ENCODE measurements at regions not wholly inside any gene's neighbourhood (a gene's known extent, or its start where the extent isn't known, plus 50 kb on each side); places are given as distances from the start of the nearest gene placed in this dataset.

DNA sequence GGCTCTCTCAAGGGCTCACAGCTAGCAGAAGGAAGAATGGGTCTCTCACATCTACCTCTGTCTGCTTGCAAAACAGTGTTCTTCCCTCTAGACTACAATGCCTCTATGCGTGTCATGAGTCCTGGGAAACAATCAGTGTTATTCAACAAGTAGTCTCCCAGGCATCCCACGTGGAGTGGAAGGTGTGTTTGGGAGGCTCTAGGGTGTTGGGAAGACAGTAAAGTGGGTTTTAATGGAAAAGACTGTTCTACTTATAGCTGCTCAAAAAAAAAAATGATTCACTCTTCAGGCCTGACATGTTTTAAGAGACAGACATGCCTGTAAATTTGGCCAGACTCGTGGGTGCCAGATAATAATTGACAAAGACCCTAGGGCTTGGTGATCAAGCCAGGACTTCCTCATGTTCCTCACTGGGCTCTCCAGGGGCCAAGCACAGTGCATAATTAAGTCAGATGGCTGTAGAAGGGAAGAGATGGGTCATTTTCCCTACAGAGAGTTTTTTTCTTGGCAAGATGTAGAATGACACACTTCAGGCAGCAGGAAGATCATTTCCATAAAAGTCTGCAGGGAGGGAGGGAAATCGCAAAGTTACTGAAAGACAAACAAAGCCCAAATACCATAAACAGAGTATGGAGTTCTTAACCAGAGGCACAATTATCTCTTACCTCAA is 246.4 kb downstream of the ACTL7B start:
- Histone ChIP-seq H3K4me1 (ENCODE audit: insufficient read depth, insufficient read length) (no peaks in the 10 kb centered on the region), H3K9ac (ENCODE audit: insufficient read length, low read depth) (no peak overlapping the region), H3K4me3 (ENCODE audit: insufficient read length, low read depth) (no peak overlapping the region), H3K9me3 (ENCODE audit: insufficient read depth, low read length) (no peaks in the 10 kb centered on the region), H3K27me3 (ENCODE audit: insufficient read depth, insufficient read length) (no peaks in the 10 kb centered on the region), H3K36me3 (ENCODE audit: insufficient read depth, insufficient read length, low read length) (no peaks in the 10 kb centered on the region)
- no peak for TF ChIP-seq YY1 (IDR thresholded peaks at IDR 0.05; ENCODE audit: insufficient read depth, insufficient read length)
- no peak for TF ChIP-seq SUZ12 (IDR thresholded peaks at IDR 0.05; ENCODE audit: extremely low read depth, insufficient read depth, insufficient read length)
- TF ChIP-seq ZNF274 (IDR thresholded peaks at IDR 0.05; ENCODE audit: low read depth, low read length), result no peak
- DNase-seq (ENCODE audit: low read depth, low spot score), result no peak

DNA sequence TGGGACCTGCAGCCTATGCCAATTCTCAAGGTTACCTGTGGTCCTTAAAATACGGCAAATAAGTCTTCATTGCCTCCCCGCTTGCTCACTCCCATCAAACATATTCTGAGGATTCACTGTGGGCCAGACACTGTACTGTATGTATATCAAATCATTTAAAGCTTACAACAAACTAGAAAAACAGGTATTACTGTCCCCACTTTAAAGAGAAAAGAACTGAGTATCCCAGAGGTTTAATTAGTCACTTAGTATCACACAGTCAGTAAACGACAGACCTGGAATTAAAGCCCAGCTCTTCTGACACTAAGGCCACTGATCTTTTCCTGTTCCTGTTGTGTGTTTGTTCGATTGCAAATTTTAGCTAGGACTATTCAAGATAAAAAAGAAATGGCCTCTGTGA is 248.2 kb downstream of the ACTL7B start:
- no peaks in the 10 kb centered on the region for H3K36me3 ChIP-seq (ENCODE audit: insufficient read depth, insufficient read length, low read length)
- H3K9me3 ChIP-seq (ENCODE audit: insufficient read depth, low read length), result no peaks in the 10 kb centered on the region
- H3K4me3 ChIP-seq (ENCODE audit: insufficient read length, low read depth), result no peak overlapping the region
- no peaks in the 10 kb centered on the region for H3K4me1 ChIP-seq (ENCODE audit: insufficient read depth, insufficient read length)
- no peak for DNase-seq (ENCODE audit: low read depth, low spot score)
- no peak overlapping the region for H3K9ac ChIP-seq (ENCODE audit: insufficient read length, low read depth)
- TF ChIP-seq SUZ12 (IDR thresholded peaks at IDR 0.05; ENCODE audit: extremely low read depth, insufficient read depth, insufficient read length) (no peak), YY1 (IDR thresholded peaks at IDR 0.05; ENCODE audit: insufficient read depth, insufficient read length) (no peak), ZNF274 (IDR thresholded peaks at IDR 0.05; ENCODE audit: low read depth, low read length) (no peak)
- H3K27me3 ChIP-seq (ENCODE audit: insufficient read depth, insufficient read length), result no peaks in the 10 kb centered on the region

DNA sequence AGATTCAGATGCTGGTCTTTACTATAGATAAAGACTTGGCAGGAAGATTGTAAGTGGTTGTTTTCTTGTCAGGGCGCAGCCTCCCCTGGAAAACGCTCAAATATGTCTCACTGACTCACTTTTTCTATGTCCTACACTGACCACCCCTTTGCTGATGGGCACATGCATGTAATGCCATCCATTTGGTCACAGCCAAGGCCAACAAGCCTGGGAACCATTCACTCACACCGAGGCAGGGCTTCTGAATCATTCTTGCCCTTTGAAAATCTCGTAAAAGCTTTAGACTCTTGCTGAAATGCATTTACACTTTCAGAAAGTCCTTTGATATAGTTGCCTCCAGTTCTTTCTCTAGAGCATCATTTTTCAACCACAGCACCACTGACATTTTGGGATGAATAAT is 249.4 kb downstream of the ACTL7B start:
- DNase-seq (ENCODE audit: low read depth, low spot score), result no peak
- TF ChIP-seq ZNF274 (IDR thresholded peaks at IDR 0.05; ENCODE audit: low read depth, low read length) (no peak), YY1 (IDR thresholded peaks at IDR 0.05; ENCODE audit: insufficient read depth, insufficient read length) (no peak), SUZ12 (IDR thresholded peaks at IDR 0.05; ENCODE audit: extremely low read depth, insufficient read depth, insufficient read length) (no peak)
- Histone ChIP-seq H3K9me3 (ENCODE audit: insufficient read depth, low read length) (no peaks in the 10 kb centered on the region), H3K27me3 (ENCODE audit: insufficient read depth, insufficient read length) (no peaks in the 10 kb centered on the region), H3K9ac (ENCODE audit: insufficient read length, low read depth) (no peak overlapping the region), H3K4me3 (ENCODE audit: insufficient read length, low read depth) (no peak overlapping the region), H3K36me3 (ENCODE audit: insufficient read depth, insufficient read length, low read length) (no peaks in the 10 kb centered on the region), H3K4me1 (ENCODE audit: insufficient read depth, insufficient read length) (no peaks in the 10 kb centered on the region)

DNA sequence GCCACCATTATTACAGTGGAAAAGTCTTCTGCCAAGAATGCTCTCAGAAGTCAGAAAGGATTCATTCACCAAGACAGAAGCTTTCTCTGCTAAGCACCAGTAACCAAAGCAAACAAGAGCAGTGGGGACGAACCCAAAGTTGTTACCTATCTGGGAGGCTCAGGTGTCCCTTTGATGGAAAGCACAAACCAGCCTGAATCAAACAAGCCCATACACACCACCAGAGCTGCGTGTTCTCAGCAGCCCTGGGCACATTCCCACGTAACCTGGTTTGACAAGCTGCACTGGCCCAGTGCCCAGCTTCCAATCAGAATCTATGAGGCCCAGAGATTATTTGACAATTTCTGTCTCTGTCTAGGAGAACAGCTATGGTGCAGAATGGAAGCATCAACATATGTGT is 252.6 kb downstream of the ACTL7B start:
- H3K9ac ChIP-seq (ENCODE audit: insufficient read length, low read depth), result no peak overlapping the region
- no peak for DNase-seq (ENCODE audit: low read depth, low spot score)
- H3K4me1 ChIP-seq (ENCODE audit: insufficient read depth, insufficient read length), result peaks cover 2% of the 10 kb centered on the region
- H3K27me3 ChIP-seq (ENCODE audit: insufficient read depth, insufficient read length), result no peaks in the 10 kb centered on the region
- no peak for TF ChIP-seq SUZ12 (IDR thresholded peaks at IDR 0.05; ENCODE audit: extremely low read depth, insufficient read depth, insufficient read length)
- no peak overlapping the region for H3K4me3 ChIP-seq (ENCODE audit: insufficient read length, low read depth)
- H3K36me3 ChIP-seq (ENCODE audit: insufficient read depth, insufficient read length, low read length), result no peaks in the 10 kb centered on the region
- no peaks in the 10 kb centered on the region for H3K9me3 ChIP-seq (ENCODE audit: insufficient read depth, low read length)

DNA sequence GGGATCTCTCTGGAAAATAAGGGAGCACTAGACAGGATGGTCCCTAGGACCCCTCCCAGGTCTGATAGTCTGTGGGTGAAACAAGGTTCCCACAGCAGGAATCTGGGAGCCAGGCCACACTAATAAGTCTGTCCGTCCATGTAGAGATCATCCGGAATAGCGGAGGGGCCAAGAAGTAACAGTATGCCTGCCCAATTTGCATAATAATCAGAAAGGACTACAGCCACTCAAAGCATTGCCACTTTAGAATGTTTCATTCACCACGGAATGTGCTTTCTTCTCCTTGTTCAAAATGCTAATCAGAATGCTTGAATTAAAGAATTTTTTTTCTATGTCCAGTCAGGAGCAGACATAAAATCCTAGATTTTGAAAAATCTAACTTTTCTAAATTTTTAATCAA is 254.9 kb downstream of the ACTL7B start:
- DNase-seq (ENCODE audit: low read depth, low spot score), result no peak
- Histone ChIP-seq H3K36me3 (ENCODE audit: insufficient read depth, insufficient read length, low read length) (no peaks in the 10 kb centered on the region), H3K4me3 (ENCODE audit: insufficient read length, low read depth) (no peak overlapping the region), H3K9me3 (ENCODE audit: insufficient read depth, low read length) (no peaks in the 10 kb centered on the region), H3K27me3 (ENCODE audit: insufficient read depth, insufficient read length) (no peaks in the 10 kb centered on the region), H3K9ac (ENCODE audit: insufficient read length, low read depth) (no peak overlapping the region), H3K4me1 (ENCODE audit: insufficient read depth, insufficient read length) (peaks cover 2% of the 10 kb centered on the region)
- TF ChIP-seq SUZ12 (IDR thresholded peaks at IDR 0.05; ENCODE audit: extremely low read depth, insufficient read depth, insufficient read length), result no peak
- TF ChIP-seq YY1 (IDR thresholded peaks at IDR 0.05; ENCODE audit: insufficient read depth, insufficient read length), result no peak

DNA sequence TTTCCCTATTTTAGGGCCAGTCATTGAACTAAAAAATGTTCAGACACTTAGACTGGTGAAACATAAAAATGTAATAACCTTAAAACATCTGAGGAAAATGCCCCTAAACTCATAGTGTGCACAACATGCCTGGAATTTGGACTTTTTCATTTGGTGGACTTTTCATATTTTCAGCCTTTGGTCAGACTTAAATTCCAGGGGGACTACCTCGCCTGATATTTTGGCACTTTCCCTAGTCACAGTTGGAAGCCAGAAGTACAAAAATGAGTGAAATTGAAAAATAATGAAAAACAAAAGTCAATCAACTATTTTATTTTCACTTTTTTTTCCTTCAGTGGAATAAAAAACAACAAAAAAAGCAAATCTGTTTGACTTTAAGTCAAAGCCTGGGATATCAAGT is 256.2 kb downstream of the ACTL7B start:
- Histone ChIP-seq H3K4me3 (ENCODE audit: insufficient read length, low read depth) (no peak overlapping the region), H3K9ac (ENCODE audit: insufficient read length, low read depth) (no peak overlapping the region), H3K36me3 (ENCODE audit: insufficient read depth, insufficient read length, low read length) (no peaks in the 10 kb centered on the region), H3K27me3 (ENCODE audit: insufficient read depth, insufficient read length) (no peaks in the 10 kb centered on the region), H3K4me1 (ENCODE audit: insufficient read depth, insufficient read length) (peaks cover 2% of the 10 kb centered on the region), H3K9me3 (ENCODE audit: insufficient read depth, low read length) (no peaks in the 10 kb centered on the region)
- no peak for TF ChIP-seq ZNF274 (IDR thresholded peaks at IDR 0.05; ENCODE audit: low read depth, low read length)
- no peak for TF ChIP-seq SUZ12 (IDR thresholded peaks at IDR 0.05; ENCODE audit: extremely low read depth, insufficient read depth, insufficient read length)
- TF ChIP-seq YY1 (IDR thresholded peaks at IDR 0.05; ENCODE audit: insufficient read depth, insufficient read length), result no peak
- DNase-seq (ENCODE audit: low read depth, low spot score), result no peak

DNA sequence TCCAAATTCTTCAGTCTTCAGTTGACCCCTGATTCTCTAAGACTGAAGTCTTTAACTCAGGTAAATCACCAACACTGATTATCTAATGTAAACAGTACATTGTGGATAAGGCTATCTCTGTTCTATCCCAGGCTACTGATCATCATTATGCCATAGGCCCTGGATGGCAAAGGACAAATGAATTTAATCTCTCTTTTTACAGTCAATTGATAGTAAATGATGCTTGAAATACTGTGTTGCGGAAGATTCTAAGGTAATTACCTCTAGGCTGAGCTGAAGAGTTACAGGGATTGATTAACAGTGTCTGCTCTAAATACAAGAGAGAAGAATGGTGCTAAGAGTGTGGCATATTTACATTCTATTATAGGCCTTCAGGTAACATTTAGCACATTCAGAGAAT is 264.7 kb downstream of the ACTL7B start:
- Histone ChIP-seq H3K27me3 (ENCODE audit: insufficient read depth, insufficient read length) (no peaks in the 10 kb centered on the region), H3K4me1 (ENCODE audit: insufficient read depth, insufficient read length) (no peaks in the 10 kb centered on the region), H3K36me3 (ENCODE audit: insufficient read depth, insufficient read length, low read length) (no peaks in the 10 kb centered on the region), H3K9ac (ENCODE audit: insufficient read length, low read depth) (no peak overlapping the region), H3K4me3 (ENCODE audit: insufficient read length, low read depth) (no peak overlapping the region), H3K9me3 (ENCODE audit: insufficient read depth, low read length) (no peaks in the 10 kb centered on the region; the same call in 1 of the 2 replicates)
- TF ChIP-seq SUZ12 (IDR thresholded peaks at IDR 0.05; ENCODE audit: extremely low read depth, insufficient read depth, insufficient read length) (no peak), ZNF274 (IDR thresholded peaks at IDR 0.05; ENCODE audit: low read depth, low read length) (no peak), YY1 (IDR thresholded peaks at IDR 0.05; ENCODE audit: insufficient read depth, insufficient read length) (no peak)
- no peak for DNase-seq (ENCODE audit: low read depth, low spot score)

Measured in NT2/D1 (cell line).